C1 segment of cervical spinal cord (tissue), 14 donors: ENCODE measurements at regions not wholly inside any gene's neighbourhood (a gene's known extent, or its start where the extent isn't known, plus 50 kb on each side); places are given as distances from the start of the nearest gene placed in this dataset.

Experiments used
- DNase-seq, 14 donors: peaks; one replicate each; lab custom pipeline; 2025; lab: John Stamatoyannopoulos, UW

GRCh38 chr3:34011171-34012101, 213.0 kb downstream of the PDCD6IP start:
- DNase-seq = no peak

- no peak for DNase-seq
These were observed 213.7 kb downstream of the PDCD6IP start for GRCh38 chr3:34012102-34012461.

- no peak for DNase-seq
These were observed 215.6 kb downstream of the PDCD6IP start for GRCh38 chr3:34013818-34014570.

GRCh38 chr3:34015204-34016142, 217.0 kb downstream of the PDCD6IP start:
- DNase-seq = no peak

GRCh38 chr3:34016925-34017587, 218.6 kb downstream of the PDCD6IP start:
- no peak for DNase-seq

- no peak for DNase-seq
These were observed 219.3 kb downstream of the PDCD6IP start for GRCh38 chr3:34017757-34018156.

GRCh38 chr3:34019158-34019557, 220.7 kb downstream of the PDCD6IP start:
- no peak for DNase-seq

- DNase-seq = no peak
These were observed 221.7 kb downstream of the PDCD6IP start for GRCh38 chr3:34020170-34020569.

GRCh38 chr3:34020726-34021680, 222.6 kb downstream of the PDCD6IP start:
- DNase-seq = peak in 1 of 14 donors; percentile 69

GRCh38 chr3:34022147-34022546, 223.7 kb downstream of the PDCD6IP start:
- no peak for DNase-seq

- no peak for DNase-seq
These were observed 226.2 kb downstream of the PDCD6IP start for GRCh38 chr3:34024447-34025240.

- DNase-seq = no peak
These were observed 235.4 kb downstream of the PDCD6IP start for GRCh38 chr3:34033839-34034238.

- no peak for DNase-seq
These were observed 236.4 kb downstream of the PDCD6IP start for GRCh38 chr3:34034840-34035239.

- no peak for DNase-seq
These were observed 237.3 kb downstream of the PDCD6IP start for GRCh38 chr3:34035775-34036174.

- no peak for DNase-seq
These were observed 238.8 kb downstream of the PDCD6IP start for GRCh38 chr3:34037260-34037659.

GRCh38 chr3:34038131-34038530, 239.7 kb downstream of the PDCD6IP start:
- no peak for DNase-seq

- DNase-seq = no peak
These were observed 247.7 kb downstream of the PDCD6IP start for GRCh38 chr3:34046154-34046553.

GRCh38 chr3:34053626-34054025, 255.2 kb downstream of the PDCD6IP start:
- DNase-seq = no peak
